Lung (tissue), 11 donors: ENCODE measurements at regions not wholly inside any gene's neighbourhood (a gene's known extent, or its start where the extent isn't known, plus 50 kb on each side); places are given as distances from the start of the nearest gene placed in this dataset.

Experiments
- ATAC-seq: fragments of 200-7000 bp; cut with Tn5 transposase; one replicate; pipeline ENCODE4 v1.9.1; 2020; ENCODE audit warnings: moderate number of reproducible peaks; ENCODE audit not compliant: insufficient read depth, low FRiP score
- DNase-seq, 3 donors: peaks; one replicate each; pipeline ENCODE4 v3.0.0-alpha.2; 2013 to 2017
- H3K27ac ChIP-seq, 2 donors: one replicate each; pipeline ENCODE4 v1.5.1; 2013; ENCODE audit warnings: mild to moderate bottlenecking in 2 of 2, moderate library complexity in 2 of 2, control low read depth in 1 of 2, inconsistent platforms in 1 of 2, low read depth in 1 of 2, low read length in 1 of 2
- H3K27me3 ChIP-seq, 3 donors: one replicate each; pipeline ENCODE4 v1.5.1; 2013; ENCODE audit warnings: low read length in 2 of 3; ENCODE audit not compliant: control insufficient read depth in 3 of 3, insufficient read depth in 3 of 3
- H3K36me3 ChIP-seq, 4 donors: one replicate each; pipeline ENCODE4 v1.5.1; 2013; ENCODE audit warnings: low read length in 4 of 4, mild to moderate bottlenecking in 1 of 4, moderate library complexity in 1 of 4; ENCODE audit not compliant: control insufficient read depth in 4 of 4, insufficient read depth in 4 of 4
- H3K4me1 ChIP-seq, 5 donors: one replicate each; pipeline ENCODE4 v1.5.1; 2013; ENCODE audit warnings: low read length in 5 of 5, mild to moderate bottlenecking in 2 of 5, moderate library complexity in 1 of 5; ENCODE audit not compliant: control insufficient read depth in 5 of 5, insufficient read depth in 5 of 5
- H3K4me3 ChIP-seq: one replicate; pipeline ENCODE4 v1.5.1; 2013; ENCODE audit warnings: mild to moderate bottlenecking, control low read depth, moderate library complexity
- H3K9ac ChIP-seq, 2 donors: one replicate each; pipeline ENCODE4 v1.5.1; 2013; ENCODE audit warnings: low read length in 2 of 2, control low read depth in 1 of 2; ENCODE audit not compliant: insufficient read depth in 1 of 2
- H3K9me3 ChIP-seq, 4 donors: one replicate each; pipeline ENCODE4 v1.5.1; 2013; ENCODE audit warnings: low read length in 3 of 4, mild to moderate bottlenecking in 1 of 4, moderate library complexity in 1 of 4; ENCODE audit not compliant: control insufficient read depth in 4 of 4, insufficient read depth in 3 of 4
- CTCF ChIP-seq: IDR thresholded peaks from 2 replicates; pipeline ENCODE4 v1.5.1; 2012; ENCODE audit warnings: mild to moderate bottlenecking; ENCODE audit errors: control extremely low read depth, extremely low read depth
- WGBS, 2 donors: extraction: QIAGEN DNeasy Blood & Tissue Kit; methylation state at CpG; one replicate each; pipeline ENCODE4 v1.1.7; 2013; 5-methylcytosine and 5-hydroxymethylcytosine counted together
- donor health status: control.
- donor health status: control.
- donor health status: Bipolar disorder and iron deficiency.
- donor health status: healthy.
- donor health status: DM: yes; HTN: yes; CAD: no.

DNA sequence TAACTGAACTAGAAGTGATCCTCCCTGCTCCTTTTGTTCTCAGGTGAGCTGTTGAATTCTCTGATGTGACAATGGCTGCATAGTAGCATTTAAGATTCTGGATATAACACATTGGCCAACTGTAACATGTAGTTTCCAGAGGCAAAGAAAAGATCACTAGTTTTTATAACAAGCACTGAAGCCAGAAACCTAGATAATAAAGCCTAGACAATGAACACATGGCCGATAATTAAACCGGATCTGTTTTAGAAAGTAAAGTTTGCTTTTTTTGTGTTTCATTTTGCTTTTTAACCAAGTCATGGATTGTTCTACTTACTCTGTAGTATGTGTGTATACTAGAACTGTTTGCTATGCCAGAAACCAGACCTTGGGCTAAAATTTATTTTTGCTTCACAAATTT lies 225.5 kb upstream of the KLHL1 start:
- WGBS, 2 donors: 93 to 94% methylated on average over 2 of the region's 2 CpGs
- ATAC-seq (no peak), DNase-seq (no peak)
- no peaks in the 10 kb centered on the region for H3K9me3 ChIP-seq
- no peaks in the 10 kb centered on the region for H3K36me3 ChIP-seq
- no peak overlapping the region for H3K27ac ChIP-seq
- no peak for TF ChIP-seq CTCF
- H3K4me3 ChIP-seq: no peak overlapping the region
- H3K9ac ChIP-seq: no peak overlapping the region
- H3K4me1 ChIP-seq: no peaks in the 10 kb centered on the region
- no peaks in the 10 kb centered on the region for H3K27me3 ChIP-seq

- TF ChIP-seq CTCF: no peak
- H3K27me3 ChIP-seq: no peaks in the 10 kb centered on the region
- no peak for DNase-seq
- no peaks in the 10 kb centered on the region for H3K36me3 ChIP-seq
- WGBS, 2 donors: 86 to 90% methylated on average over 2 of the region's 2 CpGs
- ATAC-seq: no peak
- H3K9me3 ChIP-seq: no peaks in the 10 kb centered on the region
- no peaks in the 10 kb centered on the region for H3K4me1 ChIP-seq
- no peak overlapping the region for H3K4me3 ChIP-seq
- no peak overlapping the region for H3K9ac ChIP-seq
- H3K27ac ChIP-seq: no peak overlapping the region
These were observed 222.6 kb upstream of the KLHL1 start for GRCh38 chr13:70330697-70331361.

GRCh38 chr13:70324519-70324918 lies 216.3 kb upstream of the KLHL1 start:
- H3K4me1 ChIP-seq: no peaks in the 10 kb centered on the region
- WGBS, 2 donors: 38 to 66% methylated on average over 2 of the region's 2 CpGs
- ATAC-seq (no peak), DNase-seq (no peak)
- no peak overlapping the region for H3K27ac ChIP-seq
- H3K9ac ChIP-seq: no peak overlapping the region
- no peaks in the 10 kb centered on the region for H3K27me3 ChIP-seq
- H3K9me3 ChIP-seq: no peaks in the 10 kb centered on the region
- no peak for TF ChIP-seq CTCF
- no peak overlapping the region for H3K4me3 ChIP-seq
- no peaks in the 10 kb centered on the region for H3K36me3 ChIP-seq

DNA sequence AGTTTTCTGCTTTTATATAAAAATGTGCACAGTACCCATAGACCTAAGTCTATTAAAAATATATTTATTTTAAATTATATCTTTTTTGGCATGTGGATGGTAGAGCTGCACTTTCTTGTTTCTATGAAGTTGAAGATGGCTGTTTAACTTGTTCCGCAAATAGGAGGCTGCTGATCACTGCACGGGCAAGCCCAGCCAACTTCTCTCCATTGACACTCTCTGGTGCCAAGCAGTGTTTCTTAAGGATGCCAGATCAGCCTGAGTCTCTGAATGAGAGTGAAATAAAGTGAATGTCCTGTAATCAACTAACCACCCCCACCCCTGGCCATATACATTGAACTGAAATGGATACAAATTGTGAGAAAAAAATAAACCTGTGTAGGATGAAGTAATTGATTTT lies 202.9 kb upstream of the KLHL1 start:
- 69 to 83% methylated on average over 2 of the region's 2 CpGs for WGBS, 2 donors

More for the DNA sequence above, 202.9 kb upstream of the KLHL1 start:
- DNase-seq (peak; percentile 62 to 69 (median 66)), ATAC-seq (no peak)
- no peak for TF ChIP-seq CTCF
- Histone ChIP-seq H3K4me1 (peaks cover 0 to 16% (median 0%) of the 10 kb centered on the region in 5 donors), H3K36me3 (no peaks in the 10 kb centered on the region), H3K9ac (no peak overlapping the region), H3K27ac (no peak overlapping the region), H3K9me3 (no peaks in the 10 kb centered on the region), H3K4me3 (no peak overlapping the region), H3K27me3 (peaks cover 0 to 8% (median 7%) of the 10 kb centered on the region in 3 donors)
